ENCODE measurements at regions not wholly inside any gene's neighbourhood (a gene's known extent, or its start where the extent isn't known, plus 50 kb on each side); places are given as distances from the start of the nearest gene placed in this dataset.
"Not testable (repeated sequence)": the region's sequence is repeated elsewhere in the genome, so short reads cannot be mapped to it uniquely, and the experiment has no call there.

GRCh38 chr2:215577356-215577755, 141.5 kb upstream of the FN1 start:
- DNase-seq: no peak

GRCh38 chr2:215576572-215576971, 140.7 kb upstream of the FN1 start:
- no peak for DNase-seq

DNA sequence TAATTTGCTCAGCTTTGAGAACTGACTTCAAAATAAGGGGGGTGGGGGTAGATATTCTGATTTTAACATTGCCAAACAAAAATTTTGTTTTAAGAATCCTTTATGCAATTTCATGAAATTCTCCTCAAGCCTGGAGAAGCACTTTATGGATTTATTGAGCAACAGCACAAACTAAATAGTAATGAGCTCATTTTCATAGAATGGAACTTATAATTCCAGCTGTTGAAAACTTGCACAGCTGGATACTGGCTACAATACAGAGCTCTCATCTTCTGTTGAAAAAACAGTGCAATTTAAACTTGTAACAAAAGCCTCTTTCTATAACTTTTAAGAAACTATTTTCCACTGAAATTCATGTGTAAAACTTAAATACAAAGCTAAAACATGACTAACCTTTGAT, 137.6 kb upstream of the FN1 start:
- DNase-seq: no peak

DNA sequence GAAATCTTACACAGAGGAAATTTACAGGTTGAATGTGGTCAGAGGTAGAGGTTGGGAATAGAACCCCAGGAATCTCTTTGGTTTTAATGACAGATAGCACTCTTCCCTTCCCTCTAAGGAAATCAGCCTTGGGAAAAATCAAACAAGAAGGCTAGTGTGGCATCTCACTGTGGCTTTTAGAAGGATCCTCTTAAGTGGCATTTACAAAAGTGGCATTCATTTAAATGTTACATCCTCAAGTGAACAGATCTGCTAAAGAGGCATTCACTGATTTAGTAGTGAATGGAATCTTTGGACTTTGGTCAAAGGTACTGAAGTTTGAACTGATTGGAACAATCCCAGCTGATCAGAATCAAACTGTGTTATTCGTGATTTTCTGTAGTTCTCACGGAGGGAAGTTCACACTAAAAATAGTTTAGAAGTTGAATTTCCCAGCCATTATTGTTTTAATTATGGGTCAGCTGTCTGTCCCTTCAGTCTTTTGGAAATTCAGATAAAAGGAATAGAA, 136.5 kb upstream of the FN1 start:
- DNase-seq: no peak

- no peak for DNase-seq
Observed at GRCh38 chr2:215571689-215572088, 135.8 kb upstream of the FN1 start.

DNA sequence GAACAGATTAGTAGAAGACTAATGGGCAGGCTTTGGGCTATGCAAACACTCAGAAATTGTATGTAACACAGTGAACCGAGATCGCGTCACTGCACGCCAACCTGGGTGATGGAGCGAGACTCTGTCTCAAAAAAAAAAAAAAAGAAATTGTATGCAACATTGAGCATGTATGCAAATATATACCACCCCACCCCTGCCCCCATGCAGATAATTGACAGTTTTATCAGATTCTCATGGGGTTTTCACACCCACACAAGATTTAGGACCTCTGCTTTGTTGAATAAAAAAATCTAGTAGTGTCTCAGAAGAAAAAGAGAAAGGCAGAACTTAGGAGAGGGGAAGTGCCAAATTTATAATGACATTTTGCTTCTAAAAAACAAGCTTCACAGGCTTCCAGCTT, 131.6 kb upstream of the FN1 start:
- DNase-seq: no peak

- DNase-seq: no peak
Observed at GRCh38 chr2:215565897-215566296, 130.0 kb upstream of the FN1 start.

GRCh38 chr2:215557701-215558100, 121.8 kb upstream of the FN1 start:
- DNase-seq: no peak

DNA sequence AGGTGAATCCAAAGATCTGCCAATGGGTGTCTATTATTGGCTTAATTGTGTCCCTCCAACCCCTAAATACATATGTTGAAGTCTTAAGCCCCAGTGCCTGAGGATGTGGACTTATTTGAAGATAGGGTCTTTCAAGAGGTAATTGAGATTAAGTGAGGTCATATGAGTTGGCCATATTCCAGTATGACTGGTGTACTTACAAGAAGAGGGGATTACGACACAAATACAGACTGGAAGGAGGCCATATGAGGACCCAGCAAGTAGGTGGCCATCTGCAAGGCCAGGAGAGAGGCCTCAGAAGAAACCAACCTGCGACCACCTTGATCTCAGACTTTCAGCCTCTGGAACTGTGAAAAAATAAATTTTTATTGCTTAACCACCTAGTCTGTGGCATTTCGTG, 121.1 kb upstream of the FN1 start:
- no peak for DNase-seq

DNA sequence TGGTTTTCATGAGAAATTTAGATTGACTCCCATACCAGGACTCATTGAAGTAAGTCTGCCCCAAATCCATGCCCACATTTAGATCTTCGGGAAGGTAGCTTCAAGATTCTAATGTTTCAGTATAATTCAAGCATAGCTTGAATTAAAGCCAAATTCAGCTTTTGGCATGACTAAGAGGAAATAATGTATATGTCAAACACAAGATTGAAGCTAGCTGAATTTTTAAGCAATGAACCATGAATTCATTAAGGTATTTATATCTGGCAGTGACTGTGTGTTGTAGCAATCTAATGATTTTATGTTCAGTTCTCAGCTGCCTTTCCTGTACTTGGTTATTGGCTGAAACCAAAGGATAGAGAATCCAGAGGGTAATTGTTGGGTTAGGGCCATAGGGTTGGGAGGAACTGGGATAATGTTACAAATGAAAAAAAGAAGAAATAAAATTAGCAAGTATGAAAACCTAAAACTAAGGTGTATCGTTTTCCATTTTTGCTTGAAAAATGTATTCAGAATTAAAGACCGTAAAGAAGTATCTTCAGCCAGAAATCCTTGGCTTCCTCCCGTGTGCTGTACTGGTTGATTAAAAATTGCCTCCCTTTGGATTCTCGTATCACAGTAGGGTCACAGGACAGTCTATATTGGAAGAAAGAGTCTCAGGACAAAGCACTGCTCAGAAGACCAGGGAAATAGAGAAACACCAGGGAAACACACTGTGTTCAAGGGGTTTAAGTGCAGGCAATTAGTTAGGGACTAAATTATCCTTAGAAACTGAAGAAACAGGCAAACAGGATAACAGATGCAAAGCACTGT, 119.0 kb upstream of the FN1 start:
- no peak for DNase-seq

- DNase-seq: no peak
Observed at GRCh38 chr2:215553946-215554345, 118.1 kb upstream of the FN1 start.

- DNase-seq: no peak
Observed at GRCh38 chr2:215552144-215552580, 116.3 kb upstream of the FN1 start.

GRCh38 chr2:215550331-215550730, 114.5 kb upstream of the FN1 start:
- DNase-seq: no peak

DNA sequence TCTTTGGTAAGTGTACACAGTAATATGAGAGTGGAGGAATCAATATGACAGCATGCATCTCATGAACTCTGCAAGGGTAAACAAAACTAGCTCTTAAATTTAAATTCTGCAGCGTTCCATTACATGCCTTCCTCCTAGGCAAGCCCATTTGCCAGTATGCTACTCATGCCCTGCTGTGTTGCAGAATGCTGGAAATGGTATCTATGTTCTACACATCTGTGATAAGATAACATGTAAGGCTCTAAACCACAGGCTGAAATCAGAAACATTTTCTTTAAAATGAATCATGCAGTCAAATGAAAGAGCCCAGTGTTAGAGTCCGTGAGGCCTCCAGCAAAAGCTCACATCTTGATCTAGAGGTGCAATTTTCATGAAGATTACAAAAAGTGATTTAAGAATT, 112.8 kb upstream of the FN1 start:
- DNase-seq: no peak

- DNase-seq: no peak
Observed at GRCh38 chr2:215542690-215543089, 106.8 kb upstream of the FN1 start.

DNA sequence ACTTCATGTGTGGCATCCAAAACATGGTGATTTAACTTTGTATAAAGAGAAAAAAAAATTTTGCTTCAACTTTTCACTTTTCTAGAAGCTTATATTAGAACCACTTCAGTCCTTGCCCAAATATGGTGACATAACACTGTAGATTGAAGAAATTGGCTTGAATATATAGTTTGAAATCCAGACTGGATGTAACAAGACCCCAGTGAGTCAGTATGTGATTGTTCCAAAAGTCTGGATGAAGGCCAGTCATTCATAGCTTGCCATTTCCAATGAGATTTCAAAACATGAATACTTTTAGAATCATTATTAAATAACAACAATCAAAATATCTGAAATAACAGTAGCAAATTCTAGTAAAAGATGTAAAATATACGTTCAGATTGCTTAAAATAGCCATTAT, 104.8 kb upstream of the FN1 start:
- no peak for DNase-seq

DNA sequence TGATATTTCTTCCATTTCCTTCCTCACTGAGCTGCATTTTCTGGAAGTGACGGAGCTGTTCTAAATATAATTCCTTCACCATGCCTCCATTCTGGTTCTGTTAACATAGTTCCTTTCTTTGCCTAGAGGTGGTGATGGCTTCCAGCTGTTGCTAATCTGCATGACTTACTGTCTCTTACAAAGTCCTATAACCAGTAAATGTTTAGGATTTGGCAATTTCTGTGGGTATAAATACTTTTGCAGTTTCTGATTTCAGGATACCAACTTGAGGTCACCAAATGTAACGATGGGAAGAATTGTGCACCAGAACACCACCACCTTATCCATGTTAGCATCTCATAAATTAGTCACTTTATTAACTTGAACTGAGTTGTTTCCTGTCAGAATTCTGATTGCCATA, 101.7 kb upstream of the FN1 start:
- DNase-seq: no peak

- no peak for DNase-seq
Observed at GRCh38 chr2:215536510-215536909, 100.6 kb upstream of the FN1 start.

GRCh38 chr2:215535741-215536140, 99.9 kb upstream of the FN1 start:
- no peak for DNase-seq

DNA sequence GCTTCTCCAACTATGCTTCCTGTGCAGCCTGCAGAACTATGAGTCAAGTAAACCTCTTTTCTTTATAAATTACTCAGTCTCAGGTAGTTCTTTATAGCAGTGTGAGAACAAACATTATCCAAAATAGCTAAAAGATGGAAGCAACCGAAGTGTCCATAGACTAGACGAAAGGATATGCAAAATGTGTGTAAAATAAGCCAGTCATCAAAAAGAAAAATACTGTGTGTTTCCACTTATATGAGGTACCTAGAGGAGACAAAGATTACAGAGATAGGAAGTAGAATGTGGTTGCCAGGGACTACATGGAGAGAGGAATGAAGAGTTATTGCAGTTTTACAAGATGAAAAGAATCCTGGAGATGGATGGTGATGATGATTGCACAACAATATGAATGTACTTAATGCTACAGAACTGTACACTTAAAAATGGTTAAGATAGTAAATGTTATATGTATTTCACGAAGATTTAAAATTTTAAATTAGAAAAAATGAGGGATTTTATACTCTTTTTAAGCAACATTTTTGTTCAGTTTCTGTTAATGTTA, 99.3 kb upstream of the FN1 start:
- DNase-seq: no peak

GRCh38 chr2:215533716-215534115, 97.8 kb upstream of the FN1 start:
- not testable (repeated sequence) for DNase-seq

GRCh38 chr2:215532844-215533243, 97.0 kb upstream of the FN1 start:
- no peak for DNase-seq

GRCh38 chr2:215531284-215531683, 95.4 kb upstream of the FN1 start:
- DNase-seq: no peak

GRCh38 chr2:215530191-215530968, 94.5 kb upstream of the FN1 start:
- no peak for DNase-seq
